Hematopoietic multipotent progenitor cell treated with erythropoietin and hydrocortisone succinate and interleukin-3 and kit ligand, for 8 days (in vitro differentiated cells): ENCODE measurements at regions not wholly inside any gene's neighbourhood (a gene's known extent, or its start where the extent isn't known, plus 50 kb on each side); places are given as distances from the start of the nearest gene placed in this dataset.
"Not testable (repeated sequence)": the region's sequence is repeated elsewhere in the genome, so short reads cannot be mapped to it uniquely, and the experiment has no call there.

Source experiments
- DNase-seq: peaks from one replicate; pipeline ENCODE4 v3.0.0-alpha.2; 2015

GRCh38 chr12:88313554-88313953, 171.4 kb downstream of the TMTC3 start:
- no peak for DNase-seq

GRCh38 chr12:88314706-88315105, 172.6 kb downstream of the TMTC3 start:
- no peak for DNase-seq

- DNase-seq = no peak
Observed at GRCh38 chr12:88318726-88319125, 176.6 kb downstream of the TMTC3 start.

DNA sequence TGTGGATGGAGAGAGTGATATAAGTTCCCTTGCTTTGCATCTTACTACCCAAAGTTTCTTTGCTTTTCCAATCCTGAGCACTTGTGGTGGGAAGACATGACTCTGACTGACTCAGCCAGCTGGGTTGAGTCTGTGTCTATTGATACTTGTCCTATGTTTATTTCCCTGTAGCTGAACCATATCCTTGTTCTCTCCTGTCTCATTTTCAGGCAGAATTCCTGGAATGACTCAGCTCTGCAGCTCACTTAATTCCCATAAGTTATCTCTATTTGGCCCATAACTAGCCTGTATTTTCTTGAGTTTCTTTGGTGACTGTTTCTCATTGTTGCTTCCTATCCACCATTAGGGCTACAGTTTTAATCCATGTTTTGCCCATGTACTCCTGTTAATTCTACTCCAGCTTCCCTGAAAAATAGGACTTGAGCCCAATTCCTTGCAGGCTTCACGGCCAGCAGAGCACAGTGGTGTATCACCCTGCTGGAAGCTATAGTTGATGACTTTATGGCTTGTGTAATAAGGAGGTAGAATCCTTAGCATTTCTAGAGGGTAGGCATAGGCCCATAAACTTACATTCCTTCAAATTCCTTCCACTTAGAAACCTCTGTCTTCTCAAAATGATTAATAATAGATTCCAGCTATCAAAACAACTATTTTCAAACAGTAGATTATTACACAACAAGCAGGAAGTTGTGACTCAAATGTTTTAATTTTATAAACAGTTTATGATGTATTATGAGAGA, 183.1 kb downstream of the TMTC3 start:
- DNase-seq = no peak

DNA sequence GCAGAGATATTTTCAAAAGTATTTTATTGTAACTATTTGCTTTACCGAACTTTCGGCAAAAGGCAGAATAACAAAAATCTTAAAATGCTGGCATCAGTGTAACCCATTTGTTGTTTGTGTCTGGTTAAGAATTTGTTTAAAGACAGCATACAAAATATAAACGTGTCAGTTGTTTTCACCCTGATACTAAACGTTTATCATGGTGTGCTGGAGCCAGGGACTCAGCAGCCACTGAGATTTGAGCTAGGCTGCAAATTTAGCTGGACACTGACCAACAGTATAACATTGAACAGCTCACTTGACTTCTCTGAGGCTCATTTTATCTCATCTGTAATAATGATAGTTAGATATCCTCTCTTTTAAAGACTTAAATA, 183.7 kb downstream of the TMTC3 start:
- no peak for DNase-seq

GRCh38 chr12:88327276-88327675, 185.2 kb downstream of the TMTC3 start:
- DNase-seq = no peak

DNA sequence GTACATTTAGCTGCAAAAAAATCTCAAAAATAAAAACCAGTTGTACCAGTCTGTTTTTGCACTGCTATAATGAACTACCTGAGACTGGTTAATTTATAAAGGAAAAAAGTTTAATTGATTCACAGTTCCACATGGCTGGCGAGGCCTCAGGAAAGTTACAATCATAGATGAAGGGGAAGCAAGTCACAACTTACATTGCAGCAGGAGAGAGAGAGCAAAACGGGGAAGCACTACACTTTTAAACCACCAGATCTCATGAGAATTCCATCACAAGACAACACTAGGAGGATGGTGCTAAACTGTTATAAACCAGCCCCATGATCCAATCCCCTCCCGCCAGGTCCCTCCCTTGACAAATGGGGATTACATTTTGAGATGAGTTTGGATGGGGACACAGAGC, 186.0 kb downstream of the TMTC3 start:
- DNase-seq = no peak

DNA sequence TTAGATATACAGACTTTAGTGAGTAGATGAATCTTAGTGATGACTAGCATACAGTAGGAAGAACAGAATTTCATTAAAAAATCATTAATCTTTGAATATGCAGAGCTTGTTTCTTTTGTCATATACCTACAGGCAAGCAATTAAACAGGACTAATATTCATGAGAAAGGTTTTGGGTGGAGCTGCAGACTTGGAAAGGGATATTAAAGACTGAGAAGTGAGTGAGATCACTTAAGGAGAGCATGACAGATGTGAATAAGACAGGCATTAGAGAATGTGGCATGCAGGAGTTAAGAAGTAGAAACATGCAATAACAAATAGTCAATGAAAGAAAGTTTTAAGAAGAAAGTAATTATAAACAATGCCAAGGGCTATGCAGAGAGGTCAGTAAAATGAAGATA, 187.7 kb downstream of the TMTC3 start:
- no peak for DNase-seq

DNA sequence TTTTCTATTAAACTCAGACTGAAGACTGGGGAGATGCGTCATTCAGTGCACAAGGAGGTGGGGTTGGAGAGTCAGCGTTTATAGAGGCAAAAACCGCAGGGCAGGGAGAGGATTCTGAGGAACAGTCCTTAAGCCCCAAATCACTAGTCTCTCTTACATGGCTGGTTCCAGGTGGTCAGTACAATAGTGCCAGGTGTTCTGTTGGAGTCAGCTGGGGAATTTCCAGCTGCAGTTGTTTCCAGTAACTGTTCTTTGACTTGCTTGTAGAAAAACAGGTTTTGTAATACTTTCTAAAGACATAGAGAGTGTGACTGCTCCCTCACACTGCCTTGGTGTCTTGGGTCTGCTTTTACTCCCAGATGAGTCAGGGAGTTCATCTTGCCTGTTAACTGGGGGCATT, 192.2 kb downstream of the TMTC3 start:
- DNase-seq = no peak

- DNase-seq = no peak
Observed at GRCh38 chr12:88336076-88336739, 194.1 kb downstream of the TMTC3 start.

DNA sequence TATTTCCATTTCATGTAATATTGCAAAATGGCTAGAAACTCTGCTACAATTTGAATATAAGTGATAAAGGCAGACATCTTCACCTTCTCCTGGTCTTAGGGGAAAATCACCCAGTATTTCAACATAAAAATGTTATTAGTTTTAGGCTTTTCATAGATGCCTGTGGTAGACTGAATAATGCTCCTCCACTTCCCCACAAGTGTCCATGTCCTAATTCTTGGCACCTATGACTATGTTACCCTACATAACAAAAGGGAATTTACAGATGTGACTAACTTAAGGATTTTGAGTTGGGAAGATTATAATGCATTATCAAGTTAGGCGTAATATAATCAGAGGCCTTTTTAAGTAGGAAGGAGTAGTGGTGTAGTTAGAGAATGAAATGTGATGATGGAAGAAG, 196.4 kb downstream of the TMTC3 start:
- DNase-seq = no peak

DNA sequence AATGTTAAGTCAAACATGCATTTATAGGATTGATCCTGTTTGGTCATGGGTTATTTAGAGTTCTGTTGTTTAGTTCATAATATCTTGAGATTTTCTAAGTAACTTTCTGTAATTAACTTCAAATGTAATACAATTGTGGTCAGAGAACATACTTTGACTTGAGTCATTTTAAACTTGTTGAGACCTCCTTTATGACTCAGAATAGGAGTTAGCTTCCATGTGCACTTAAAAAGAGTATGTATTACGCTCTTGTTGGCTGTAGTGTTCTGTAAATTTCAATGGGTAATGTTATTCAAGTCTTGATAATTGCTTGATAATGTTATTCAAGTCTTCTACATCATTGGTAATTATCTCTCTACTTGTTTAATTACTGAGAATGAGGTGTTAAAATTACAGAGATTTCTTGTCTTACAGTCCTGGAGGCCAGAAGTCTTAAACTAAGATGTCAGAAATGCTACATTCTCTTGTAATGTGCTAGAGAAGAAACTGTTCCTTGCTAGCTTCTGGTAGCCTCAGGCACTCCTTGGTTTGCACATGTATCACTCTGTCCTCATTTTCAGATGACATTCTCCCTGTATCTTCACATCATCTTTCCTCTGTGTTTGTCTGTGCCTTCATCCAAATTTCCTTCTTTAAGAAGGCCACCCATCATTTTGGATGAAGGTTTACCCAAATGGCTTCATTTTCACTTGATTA, 197.3 kb downstream of the TMTC3 start:
- no peak for DNase-seq

DNA sequence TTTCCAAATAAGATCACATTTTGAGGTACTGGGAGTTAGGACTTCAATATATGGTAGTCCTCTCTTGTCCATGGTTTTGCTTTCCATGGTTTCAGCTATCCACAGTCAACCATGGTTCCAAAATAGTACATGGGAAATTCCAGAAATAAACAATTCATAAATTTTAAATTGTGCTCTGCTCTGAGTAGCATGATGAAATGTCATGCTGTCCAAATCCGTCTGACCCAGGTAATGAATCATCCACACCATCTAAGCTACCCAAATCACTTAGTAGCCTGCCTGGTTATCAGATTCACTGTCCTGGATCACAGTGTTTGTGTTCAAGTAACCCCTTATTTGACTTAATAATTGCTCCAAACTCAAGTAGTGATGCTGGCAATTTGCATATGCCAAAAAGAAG, 197.9 kb downstream of the TMTC3 start:
- no peak for DNase-seq

DNA sequence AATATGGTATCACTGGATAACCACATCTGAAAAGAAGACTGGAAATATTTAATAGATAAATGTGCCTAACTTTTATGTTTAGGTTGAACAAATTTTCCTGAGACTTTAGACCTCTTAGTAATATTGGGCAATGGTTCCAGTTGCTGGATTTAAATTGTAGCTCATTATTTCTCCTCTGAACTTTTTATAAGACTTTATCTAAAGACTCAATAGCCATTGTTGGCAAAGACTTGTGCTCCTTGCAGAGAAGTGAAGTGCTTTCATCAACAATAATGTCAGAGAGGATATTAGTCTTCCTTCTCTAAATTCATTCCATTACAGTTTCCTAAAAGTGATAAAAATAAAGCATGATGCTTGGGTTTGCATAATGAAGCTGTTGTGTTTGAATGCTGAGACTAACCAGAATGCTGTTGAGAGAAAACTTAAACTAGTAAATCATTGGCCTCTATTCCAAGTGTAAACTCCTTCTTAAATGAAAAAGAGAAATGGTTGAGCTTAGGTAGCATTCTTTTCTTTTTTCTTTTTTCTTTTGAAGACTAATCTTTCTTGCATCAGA, 200.2 kb downstream of the TMTC3 start:
- no peak for DNase-seq

GRCh38 chr12:88351146-88351545, 209.0 kb downstream of the TMTC3 start:
- no peak for DNase-seq

GRCh38 chr12:88354691-88355090, 212.6 kb downstream of the TMTC3 start:
- DNase-seq = no peak

- DNase-seq = no peak
Observed at GRCh38 chr12:88360343-88360742, 218.2 kb downstream of the TMTC3 start.

DNA sequence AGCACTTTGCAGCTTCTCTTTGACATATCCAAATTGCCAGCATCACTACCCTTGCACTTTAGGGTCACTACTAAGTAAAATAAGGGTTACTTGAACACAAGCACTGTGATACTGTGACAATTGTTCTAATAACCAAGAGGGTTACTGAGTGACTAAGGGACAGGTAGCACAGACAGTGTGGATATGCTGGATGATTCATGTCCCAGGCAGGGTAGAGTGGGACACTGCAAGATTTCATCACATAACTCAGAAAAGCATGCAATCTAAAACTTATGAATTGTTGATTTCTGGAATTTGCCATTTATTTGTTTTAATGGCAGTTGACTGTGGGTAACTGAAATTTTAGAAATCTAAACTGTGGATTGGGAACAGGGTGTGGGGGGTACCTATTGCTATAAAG, 218.8 kb downstream of the KITLG start:
- no peak for DNase-seq

- DNase-seq = no peak
Observed at GRCh38 chr12:88362439-88362838, 217.8 kb downstream of the KITLG start.

DNA sequence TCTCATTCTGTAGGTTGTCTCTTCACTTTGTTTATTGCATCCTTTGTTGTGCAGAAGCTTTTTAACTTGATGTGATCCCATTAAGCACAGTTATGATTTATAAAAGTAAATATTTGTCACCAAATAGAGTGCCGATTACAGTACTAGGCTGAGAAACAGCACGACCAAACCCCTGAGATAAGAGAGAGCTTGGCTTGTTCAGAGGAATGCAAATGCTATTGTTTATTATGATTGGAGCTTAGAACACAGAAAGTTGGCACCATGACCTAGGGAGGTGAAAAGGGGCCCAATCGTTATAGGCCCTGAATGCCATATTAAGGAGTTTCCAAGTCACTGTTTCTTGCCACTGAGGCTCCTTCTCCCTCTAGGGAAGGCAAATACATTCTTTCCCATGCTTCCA, 214.9 kb downstream of the KITLG start:
- no peak for DNase-seq

- no peak for DNase-seq
Observed at GRCh38 chr12:88366101-88366500, 214.2 kb downstream of the KITLG start.

- DNase-seq = no peak
Observed at GRCh38 chr12:88367231-88367630, 213.0 kb downstream of the KITLG start.

GRCh38 chr12:88368077-88368476, 212.2 kb downstream of the KITLG start:
- DNase-seq = not testable (repeated sequence)
